GM19467 (cell line): ENCODE measurements at regions not wholly inside any gene's neighbourhood (a gene's known extent, or its start where the extent isn't known, plus 50 kb on each side); places are given as distances from the start of the nearest gene placed in this dataset.
"Not testable (repeated sequence)": the region's sequence is repeated elsewhere in the genome, so short reads cannot be mapped to it uniquely, and the experiment has no call there.

ENCODE experiments used
- ATAC-seq: cut with Tn5 transposase; IDR thresholded peaks from one replicate; pipeline ENCODE4 v1.9.1; 2021; ENCODE audit warnings: mild to moderate bottlenecking, moderate library complexity; ENCODE audit not compliant: unreplicated experiment

- not testable (repeated sequence) for ATAC-seq
These were observed 57.4 kb downstream of the FTHL17 start for GRCh38 chrX:31014474-31014873.

DNA sequence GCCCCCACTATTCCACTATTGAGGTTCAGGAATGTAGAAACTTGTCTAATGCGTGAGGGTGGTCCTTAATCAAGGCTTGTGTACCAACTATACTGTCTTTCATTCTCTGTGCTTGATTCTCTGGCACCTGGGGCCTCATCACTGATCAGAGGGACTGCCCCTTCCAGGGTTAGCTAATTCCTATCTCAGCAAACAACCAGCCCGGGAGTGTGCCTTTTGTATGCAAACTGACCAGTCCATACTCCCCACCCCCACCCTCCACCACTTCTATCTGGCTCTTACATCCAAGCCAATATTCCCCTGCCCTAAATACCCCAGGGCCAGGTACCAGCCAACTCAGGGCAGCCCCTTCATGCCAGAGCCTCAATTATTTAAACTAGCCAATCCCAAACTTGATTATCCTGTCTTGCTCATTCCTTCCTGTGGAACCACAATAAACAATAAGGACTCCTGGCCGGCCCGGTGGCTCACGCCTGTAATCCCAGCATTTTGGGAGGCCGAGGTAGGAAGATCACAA, 59.3 kb downstream of the FTHL17 start:
- no peak for ATAC-seq

- ATAC-seq: no peak
These were observed 64.5 kb downstream of the FTHL17 start for GRCh38 chrX:31007321-31007720.

DNA sequence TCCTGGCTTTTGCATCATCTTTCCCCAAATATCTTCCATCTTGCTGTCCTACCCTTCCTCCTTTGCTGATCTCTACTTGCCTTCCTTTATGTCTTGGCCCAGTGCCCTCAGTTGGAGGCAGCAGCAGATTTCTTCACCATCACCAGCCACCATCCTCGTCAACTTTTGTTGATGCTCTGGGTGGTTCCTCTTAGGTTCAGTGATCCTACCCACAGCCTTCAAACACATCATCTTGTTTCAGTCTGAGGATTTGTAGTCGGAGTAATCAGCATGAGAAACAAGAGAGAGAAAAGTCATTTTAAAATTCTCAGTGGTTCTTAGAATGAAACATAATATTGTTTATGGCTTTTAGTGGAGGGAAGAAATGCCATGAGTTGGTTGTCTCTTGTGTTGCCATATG, 65.8 kb downstream of the FTHL17 start:
- ATAC-seq: no peak

DNA sequence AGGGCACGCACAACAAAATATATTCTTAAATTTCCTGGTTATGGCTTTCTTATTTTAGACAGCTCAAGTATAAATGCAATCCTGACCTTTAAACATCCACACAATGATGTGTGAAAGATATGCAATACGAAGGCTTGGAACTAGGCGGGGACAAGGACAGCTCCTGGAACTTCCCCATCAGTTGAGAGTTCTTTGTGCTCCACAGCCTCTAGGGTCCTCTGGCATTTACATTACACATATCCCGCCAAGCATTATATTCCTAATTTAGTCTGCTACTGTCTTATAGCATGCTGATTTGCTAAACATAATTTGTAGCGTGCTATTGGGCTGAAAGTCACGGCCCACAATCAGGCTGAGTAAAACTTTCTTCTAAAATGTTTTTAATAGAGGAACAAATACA, 74.4 kb downstream of the FTHL17 start:
- no peak for ATAC-seq

- ATAC-seq: no peak
These were observed 76.1 kb downstream of the FTHL17 start for GRCh38 chrX:30995705-30996104.

- ATAC-seq: no peak
These were observed 76.7 kb downstream of the FTHL17 start for GRCh38 chrX:30995060-30995700.

DNA sequence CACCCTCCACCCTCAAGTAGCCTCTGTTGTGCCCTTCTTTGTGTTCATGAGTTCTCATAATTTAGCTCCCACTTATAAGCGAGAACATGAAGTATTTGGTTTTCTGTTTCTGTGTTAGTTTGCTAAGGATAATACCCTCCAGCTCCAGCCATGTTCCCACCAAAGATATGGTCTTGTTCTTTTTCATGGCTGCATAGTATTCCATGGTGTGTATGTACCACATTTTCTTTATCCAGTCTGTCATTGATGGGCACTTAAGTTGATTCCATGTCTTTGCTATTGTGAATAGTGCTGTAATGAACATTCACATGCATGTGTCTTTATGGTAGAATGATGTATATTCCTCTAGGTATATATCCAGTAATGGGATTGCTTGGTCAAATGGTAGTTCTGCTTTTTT, 77.8 kb downstream of the FTHL17 start:
- ATAC-seq: not testable (repeated sequence)

- ATAC-seq: no peak
These were observed 79.4 kb downstream of the FTHL17 start for GRCh38 chrX:30992381-30992904.

DNA sequence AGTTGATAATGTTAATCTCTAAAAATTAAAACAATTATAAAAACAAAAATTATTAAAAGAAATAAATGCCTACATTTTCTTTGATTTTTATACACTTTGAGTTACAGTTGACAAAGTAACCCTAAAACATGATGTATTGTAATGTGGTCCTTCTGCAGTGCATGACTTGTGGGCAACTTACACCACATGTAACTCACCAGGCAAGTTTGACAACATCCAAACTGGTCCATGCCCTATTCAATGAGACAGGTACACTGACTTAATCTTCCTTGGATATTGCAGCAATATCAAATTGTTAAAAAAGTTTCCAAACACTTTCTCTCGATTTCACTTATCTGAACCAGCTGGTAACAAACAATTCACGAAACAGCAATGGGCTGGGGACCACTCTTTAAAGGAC, 81.5 kb downstream of the FTHL17 start:
- no peak for ATAC-seq

DNA sequence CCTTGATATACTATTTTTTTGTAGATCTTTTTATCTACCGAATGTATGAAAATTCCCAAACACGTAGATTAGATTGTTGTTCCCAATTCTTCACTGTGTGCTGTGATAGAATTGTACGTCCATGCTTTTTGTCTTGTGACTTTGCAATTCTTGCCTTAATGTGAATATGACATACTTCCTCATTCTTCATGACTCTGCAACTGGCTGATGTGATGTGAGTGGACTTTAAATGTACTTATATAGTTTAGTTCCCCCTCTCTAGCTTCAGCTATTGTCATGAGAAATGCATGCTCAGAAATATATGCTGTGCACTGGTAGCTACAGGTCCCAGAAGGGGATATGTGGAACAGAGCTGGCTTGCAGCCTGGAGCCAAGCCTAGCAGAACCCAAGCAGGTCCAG, 89.4 kb downstream of the FTHL17 start:
- ATAC-seq: no peak

GRCh38 chrX:30981968-30982367, 89.9 kb downstream of the FTHL17 start:
- no peak for ATAC-seq

- no peak for ATAC-seq
These were observed 90.2 kb upstream of the TAB3 start for GRCh38 chrX:30979271-30979670.

- no peak for ATAC-seq
These were observed 86.4 kb upstream of the TAB3 start for GRCh38 chrX:30975467-30975866.

- ATAC-seq: no peak
These were observed 84.9 kb upstream of the TAB3 start for GRCh38 chrX:30973784-30974427.

GRCh38 chrX:30971774-30972603, 82.9 kb upstream of the TAB3 start:
- ATAC-seq: peak; percentile 92

DNA sequence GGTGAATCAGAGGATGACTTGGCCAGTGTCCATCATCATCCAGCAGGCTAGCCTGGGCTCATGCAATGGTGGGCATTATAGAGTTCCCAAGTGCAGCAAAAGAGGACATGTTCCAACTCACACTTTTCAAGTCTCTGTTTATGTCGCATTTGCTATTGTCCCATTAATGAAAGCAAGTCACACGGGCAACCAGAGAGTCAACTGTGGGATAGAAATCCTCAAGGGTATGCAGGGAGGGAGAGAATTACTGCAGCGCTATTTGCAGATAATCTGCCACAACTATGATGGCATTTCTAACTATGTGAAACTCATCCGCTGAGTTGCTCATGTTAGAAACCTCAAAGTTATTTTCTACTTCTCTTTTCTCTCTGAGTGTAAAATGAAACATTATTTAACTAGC, 78.5 kb upstream of the TAB3 start:
- ATAC-seq: no peak

DNA sequence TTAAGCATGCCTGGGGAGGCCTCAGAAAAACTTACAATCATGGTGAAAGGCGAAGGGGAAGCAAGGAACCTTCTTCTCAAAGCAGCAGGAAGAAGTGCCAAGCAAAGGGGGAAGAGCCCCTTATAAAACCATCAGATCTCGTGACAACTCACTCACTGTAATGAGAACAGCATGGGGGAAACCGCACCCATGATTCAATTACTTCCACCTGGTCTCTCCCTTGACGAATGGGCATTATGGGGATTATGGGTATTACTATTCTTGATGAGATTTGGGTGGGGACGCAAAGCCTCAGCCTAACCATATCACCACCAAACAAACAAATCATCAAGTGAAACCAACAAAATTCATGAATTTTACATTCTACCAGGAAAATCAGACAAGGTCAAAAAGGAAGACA, 76.7 kb upstream of the TAB3 start:
- ATAC-seq: no peak

DNA sequence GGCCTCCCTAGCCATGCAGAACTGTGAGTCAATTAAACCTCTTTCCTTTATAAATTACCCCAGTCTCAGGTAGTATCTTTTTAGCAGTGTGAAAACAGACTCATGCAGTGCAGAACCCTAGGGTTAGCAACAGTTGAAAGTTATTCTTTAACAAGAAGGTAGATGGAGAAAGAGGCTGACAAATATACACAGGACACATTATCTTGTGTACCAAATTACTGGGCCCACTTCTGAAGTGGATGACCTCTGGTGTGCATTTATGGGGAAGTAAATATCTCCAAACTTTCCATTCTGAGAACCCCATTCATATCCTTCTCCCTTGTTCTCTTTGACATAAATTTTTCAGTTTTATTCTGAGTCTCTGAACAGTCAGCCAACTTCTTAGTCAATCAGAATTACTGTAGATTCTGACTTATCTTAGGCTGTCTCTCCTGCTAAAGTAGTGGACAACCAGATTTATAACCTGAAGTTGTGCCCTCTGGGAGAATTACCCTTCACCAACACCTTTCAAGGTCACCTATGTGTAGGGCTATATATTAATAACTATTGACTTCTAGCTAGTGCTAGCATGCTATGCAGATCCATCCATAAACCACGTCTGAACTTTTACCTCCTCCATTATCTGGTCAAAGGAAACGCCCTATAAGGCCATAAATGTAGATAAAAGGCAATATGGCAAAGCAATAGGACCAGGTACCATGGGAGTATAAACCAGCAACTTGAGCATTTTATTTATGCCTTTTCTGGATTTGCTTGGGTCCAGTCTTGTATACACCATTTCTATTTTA, 72.5 kb upstream of the TAB3 start:
- no peak for ATAC-seq

- ATAC-seq: no peak
These were observed 68.7 kb upstream of the TAB3 start for GRCh38 chrX:30957753-30958152.

DNA sequence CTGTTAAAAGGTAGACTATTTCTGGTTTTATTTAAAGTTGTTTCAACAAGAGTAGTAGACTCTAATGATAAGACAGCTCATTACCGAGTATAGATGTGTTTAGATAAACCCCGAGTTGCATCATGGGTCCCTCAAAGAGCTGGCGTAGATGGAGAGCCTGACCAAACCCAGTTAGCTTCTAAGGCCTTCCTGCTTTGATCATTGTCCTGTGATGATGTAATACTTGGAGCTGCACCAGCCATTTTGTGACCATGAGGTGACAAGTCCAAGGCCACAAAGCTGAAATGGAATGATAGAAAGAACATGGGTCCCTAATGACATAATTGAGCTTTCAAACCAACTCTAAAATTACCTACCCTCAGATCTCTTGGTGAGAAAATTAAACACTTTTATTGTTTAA, 66.6 kb upstream of the TAB3 start:
- ATAC-seq: no peak
